Coronary artery (tissue), 2 donors: ENCODE measurements at regions not wholly inside any gene's neighbourhood (a gene's known extent, or its start where the extent isn't known, plus 50 kb on each side); places are given as distances from the start of the nearest gene placed in this dataset.

ENCODE experiments used
- DNase-seq: peaks from one replicate; pipeline ENCODE4 v3.0.0-alpha.2; 2017; ENCODE audit warnings: low spot score
- H3K27ac ChIP-seq, 2 donors: fragments of 200-600 bp; sonication (generic); one replicate each; pipeline ENCODE4 v1.5.1; 2016 to 2019
- H3K4me3 ChIP-seq: fragments of 200-600 bp; sonication (generic); 2 replicates; pipeline ENCODE4 v1.5.1; 2016; ENCODE audit warnings: mild to moderate bottlenecking, moderate library complexity
- TF ChIP-seq, protein P1 (sequence below): fragments of 200-600 bp; sonication (generic); IDR thresholded peaks from one replicate; pipeline ENCODE4 v1.5.1; 2019; ENCODE audit warnings: antibody characterized with exemption

DNA sequence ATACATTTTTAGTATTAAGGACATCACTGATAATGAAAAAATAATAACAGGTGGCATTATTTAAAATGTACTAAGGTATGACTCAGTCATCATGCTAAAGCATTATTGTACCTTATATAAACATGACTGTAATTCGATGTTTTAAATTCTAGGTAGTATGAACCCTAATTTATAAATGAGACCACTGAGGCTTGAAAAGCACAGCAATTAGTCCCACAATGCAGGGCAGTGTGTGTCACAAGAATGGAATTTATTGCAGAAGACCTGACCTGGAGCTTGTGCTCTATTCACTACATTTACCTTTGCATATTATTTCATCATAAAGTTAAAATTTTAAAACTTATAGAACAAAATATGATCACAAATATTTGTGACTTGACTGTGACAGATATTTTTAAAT is 358.5 kb upstream of the DSEL start:
- TF ChIP-seq, protein P1, sequence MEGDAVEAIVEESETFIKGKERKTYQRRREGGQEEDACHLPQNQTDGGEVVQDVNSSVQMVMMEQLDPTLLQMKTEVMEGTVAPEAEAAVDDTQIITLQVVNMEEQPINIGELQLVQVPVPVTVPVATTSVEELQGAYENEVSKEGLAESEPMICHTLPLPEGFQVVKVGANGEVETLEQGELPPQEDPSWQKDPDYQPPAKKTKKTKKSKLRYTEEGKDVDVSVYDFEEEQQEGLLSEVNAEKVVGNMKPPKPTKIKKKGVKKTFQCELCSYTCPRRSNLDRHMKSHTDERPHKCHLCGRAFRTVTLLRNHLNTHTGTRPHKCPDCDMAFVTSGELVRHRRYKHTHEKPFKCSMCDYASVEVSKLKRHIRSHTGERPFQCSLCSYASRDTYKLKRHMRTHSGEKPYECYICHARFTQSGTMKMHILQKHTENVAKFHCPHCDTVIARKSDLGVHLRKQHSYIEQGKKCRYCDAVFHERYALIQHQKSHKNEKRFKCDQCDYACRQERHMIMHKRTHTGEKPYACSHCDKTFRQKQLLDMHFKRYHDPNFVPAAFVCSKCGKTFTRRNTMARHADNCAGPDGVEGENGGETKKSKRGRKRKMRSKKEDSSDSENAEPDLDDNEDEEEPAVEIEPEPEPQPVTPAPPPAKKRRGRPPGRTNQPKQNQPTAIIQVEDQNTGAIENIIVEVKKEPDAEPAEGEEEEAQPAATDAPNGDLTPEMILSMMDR: no peak
- DNase-seq: no peak
- Histone ChIP-seq H3K27ac (no peak overlapping the region), H3K4me3 (no peak overlapping the region)

DNA sequence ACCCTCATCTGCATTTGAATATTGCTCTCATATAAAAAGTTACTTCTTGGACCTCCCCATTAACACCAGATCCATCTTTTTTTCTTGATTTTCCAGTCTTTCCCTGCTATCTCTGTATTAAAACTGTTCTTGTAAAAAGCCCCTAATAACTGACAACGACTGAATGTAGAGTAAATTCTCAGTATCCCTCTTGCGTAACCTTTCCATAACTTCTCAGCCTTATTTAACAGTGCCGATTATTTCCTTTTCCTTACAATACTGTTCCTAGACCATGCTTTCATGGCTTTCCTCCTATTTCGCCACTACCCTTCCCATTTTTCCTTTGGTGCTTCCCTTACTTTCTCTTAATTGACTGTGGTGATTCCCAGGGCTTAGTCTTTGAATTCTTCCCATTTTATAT is 348.9 kb upstream of the DSEL start:
- no peak overlapping the region for H3K27ac ChIP-seq
- TF ChIP-seq, protein P1: no peak
- no peak overlapping the region for H3K4me3 ChIP-seq
- DNase-seq: no peak

DNA sequence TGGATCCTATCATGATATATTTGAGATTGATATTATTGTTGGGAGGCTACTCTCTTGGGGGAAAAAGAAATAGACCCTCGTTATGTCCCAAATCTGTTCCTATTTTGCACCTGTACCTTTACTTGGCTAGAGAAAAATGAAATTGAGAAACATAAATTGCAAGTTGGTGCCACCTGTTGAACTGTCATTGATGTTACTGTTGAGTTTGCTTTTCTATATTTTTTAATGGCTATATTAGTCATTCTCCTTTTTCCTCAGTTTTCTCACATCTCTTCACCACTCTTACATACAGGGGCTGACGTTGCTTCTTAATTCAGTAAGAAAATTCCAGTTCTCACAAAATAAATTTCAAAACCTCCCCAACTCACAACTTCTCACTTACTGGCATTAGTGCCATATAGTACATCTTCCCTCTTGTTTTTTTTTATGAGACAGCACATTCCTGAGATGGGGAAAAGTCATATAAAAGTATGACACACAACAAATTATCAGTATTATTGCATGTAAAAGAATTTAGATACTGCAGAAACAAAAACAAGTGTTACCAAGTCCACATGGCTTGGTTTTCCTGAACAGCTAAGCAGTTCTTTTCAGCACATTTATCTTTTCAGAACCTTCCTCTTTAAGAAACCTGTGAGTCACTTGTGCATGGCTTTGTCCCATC is 348.3 kb upstream of the DSEL start:
- Histone ChIP-seq H3K27ac (no peak overlapping the region), H3K4me3 (no peak overlapping the region)
- DNase-seq: no peak
- TF ChIP-seq, protein P1: no peak

DNA sequence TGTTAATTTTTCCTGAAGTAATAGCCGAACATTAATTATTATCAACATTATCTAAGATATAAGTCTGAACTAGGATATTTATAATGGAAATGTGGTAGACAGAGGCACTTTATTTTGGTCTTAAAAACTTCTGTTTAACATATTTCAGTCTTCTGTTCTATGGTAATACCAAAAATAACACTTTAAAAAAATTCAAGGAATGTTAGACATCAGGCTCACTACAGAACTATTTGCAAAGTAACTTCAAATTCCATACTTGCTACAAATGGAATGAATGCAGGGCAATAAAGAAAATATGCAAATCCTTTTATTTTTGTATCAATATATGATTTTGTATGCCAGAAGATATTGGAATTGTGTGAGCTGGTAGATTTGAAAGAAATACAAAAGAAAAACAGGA is 345.5 kb upstream of the DSEL start:
- Histone ChIP-seq H3K27ac (no peak overlapping the region), H3K4me3 (no peak overlapping the region)
- TF ChIP-seq, protein P1: no peak
- no peak for DNase-seq

DNA sequence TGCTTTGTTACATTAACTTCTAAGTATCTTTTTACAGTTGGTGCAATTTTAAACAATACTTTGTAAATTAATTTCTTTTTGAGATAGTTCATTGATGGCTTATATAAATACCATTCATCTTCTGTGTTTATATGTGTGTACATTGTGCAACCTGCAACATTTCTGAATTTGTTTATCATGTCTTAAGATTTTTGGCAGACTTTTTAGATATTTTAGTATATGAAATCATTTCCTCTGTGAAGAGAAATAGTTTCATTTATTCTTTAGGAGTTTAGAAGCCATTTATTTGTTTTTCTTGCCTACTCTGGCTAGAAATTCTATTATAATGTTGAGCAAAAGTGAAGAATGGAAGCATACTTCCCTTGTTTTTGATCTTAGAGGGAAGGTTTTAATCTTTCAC is 337.8 kb upstream of the DSEL start:
- no peak overlapping the region for H3K27ac ChIP-seq
- no peak for DNase-seq

DNA sequence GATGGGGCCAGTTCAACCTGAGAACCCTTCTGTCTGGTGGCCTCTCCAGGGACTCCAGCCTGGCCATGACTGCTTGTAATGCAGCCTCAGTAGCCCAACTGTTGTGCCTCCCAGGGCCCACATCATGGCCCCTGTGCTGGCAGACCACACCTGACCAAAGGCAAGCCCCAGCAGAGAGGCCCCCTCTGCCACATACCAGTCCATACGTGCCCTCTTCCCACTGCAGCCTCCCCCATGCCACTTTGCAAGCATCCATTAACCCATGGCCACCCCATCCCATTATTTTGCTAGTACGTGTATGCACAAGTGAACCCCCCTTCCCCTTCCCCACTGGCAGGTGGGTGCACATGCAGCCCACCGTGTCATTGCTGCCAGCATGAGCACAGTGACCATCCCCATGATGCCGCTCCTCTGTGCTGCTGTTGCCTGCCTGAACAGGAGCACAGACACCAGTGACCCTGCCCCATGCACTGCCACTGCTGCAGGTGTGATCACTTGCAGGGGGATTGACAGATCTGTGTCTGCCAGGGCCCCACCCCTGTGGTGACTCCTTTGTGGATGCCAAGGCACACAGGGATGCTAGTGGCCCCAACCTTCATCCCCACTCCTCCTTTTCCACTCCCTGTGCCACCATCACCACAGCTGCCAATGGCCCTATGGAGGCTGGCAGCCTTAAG is 330.0 kb upstream of the DSEL start:
- DNase-seq: no peak
- TF ChIP-seq, protein P1: no peak
- no peak overlapping the region for H3K27ac ChIP-seq
- no peak overlapping the region for H3K4me3 ChIP-seq

More for the DNA sequence above, 337.8 kb upstream of the DSEL start:
- TF ChIP-seq, protein P1: no peak
- H3K4me3 ChIP-seq: no peak overlapping the region

DNA sequence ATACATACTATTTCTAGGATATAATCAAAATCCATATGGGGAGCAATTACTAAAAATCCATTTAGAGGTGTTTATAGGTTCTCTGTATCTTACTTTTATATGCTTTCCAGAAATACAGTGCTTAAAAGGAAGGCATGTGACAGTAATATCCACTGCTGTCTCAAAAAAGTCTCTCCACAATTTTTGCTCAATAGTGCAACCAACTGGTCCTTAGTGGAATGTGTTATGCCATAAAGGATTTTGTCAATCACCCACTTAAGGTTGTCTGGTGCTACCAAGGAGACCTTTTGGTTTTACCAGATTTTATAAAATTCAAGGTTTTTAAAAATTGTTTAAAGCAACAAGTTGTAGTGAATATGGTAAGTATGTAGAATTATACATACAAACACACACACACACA is 328.5 kb upstream of the DSEL start:
- DNase-seq: no peak
- Histone ChIP-seq H3K27ac (no peak overlapping the region), H3K4me3 (no peak overlapping the region)
- TF ChIP-seq, protein P1: no peak
